ENCODE measurements at regions not wholly inside any gene's neighbourhood (a gene's known extent, or its start where the extent isn't known, plus 50 kb on each side); places are given as distances from the start of the nearest gene placed in this dataset.

DNA sequence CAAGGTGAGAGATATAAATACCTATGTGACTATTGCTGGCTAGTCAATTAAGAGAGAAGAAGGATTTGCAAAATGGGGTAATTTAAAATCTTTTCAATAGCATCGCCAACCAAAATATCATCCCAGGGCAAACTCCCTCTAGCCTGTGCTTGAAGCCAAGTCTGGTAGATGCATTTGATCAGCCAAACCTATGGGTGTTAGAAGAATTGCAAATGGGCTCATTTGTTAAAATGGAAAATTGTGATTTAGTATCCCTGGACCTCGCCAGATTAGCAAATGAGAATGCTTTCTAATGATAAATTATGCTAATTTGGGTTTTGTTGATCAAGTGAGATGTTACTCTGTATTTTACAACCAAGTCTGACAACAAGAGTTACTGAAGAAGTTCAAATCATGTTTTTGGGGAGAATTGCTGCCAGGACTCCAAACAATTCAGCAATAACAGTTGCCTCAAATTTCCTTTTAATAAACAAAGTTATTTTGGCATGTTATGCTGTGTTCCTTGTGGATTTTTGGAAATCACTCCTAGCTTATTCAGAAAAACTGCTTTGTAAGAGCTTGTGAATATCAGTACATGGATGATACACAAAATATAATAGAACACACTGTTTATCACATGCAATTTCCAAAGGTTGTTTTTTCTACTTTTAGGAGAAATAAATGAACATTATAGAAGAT lies 272.5 kb upstream of the PARD3B start:
- no peak for DNase-seq (ENCODE audit: low spot score)

DNA sequence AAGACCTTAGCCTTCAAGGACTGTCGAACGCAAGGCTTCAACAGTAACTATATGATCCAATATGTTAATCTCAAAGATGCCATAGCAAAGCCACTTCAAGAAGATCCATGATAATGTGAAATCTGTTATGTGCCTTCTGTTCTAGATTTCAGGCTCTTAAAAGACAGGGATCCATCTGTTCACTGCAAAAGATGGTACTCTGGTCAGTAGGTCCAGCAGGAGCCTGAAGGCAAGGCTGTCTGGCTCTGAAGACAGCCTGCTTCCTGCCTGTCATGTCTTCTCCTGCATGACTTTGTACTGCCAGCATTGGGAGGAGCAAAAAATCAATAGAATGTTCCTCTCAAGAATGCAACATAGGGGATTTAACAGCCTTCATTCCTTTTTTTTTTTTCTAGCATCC lies 270.8 kb upstream of the PARD3B start:
- no peak for DNase-seq (ENCODE audit: low spot score)

DNA sequence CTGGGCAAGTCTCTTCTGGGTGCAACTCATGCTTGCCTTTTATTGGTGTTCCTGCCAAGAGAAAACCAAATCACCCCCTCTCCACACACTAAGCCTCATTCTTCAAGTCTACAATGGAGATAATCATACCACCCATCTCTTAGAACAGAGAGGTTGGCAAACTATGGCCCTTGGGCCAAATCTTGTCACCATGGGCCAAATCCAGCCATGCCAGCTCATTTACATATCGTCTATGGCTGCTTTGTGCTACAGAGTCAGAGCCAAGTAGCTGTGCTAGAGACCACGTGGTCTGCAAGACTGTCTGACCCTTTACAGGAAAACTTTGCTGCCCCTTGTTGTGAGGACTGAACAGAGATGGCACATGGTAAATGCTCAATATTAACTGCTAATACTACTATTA lies 270.3 kb upstream of the PARD3B start:
- DNase-seq (ENCODE audit: low spot score) = peak; percentile 94

DNA sequence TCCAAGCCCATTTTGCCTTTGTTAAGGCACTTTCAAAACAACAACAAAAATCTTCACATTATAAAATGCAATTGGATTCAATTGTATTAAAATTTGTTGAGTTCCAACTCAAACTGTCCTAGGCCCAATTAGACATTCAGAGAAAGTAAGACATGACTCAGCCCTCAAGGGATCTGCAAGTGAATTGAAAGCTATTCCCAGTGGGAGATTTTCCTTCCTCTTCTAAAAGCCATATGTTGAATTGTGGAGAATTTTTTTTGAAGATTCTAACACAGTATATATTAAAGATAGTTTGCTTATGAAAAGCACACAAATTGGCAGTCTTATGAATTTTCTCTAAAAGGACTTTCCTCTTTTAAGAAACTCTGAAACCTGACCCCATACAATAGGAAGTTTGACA lies 268.0 kb upstream of the PARD3B start:
- DNase-seq (ENCODE audit: low spot score) = no peak

DNA sequence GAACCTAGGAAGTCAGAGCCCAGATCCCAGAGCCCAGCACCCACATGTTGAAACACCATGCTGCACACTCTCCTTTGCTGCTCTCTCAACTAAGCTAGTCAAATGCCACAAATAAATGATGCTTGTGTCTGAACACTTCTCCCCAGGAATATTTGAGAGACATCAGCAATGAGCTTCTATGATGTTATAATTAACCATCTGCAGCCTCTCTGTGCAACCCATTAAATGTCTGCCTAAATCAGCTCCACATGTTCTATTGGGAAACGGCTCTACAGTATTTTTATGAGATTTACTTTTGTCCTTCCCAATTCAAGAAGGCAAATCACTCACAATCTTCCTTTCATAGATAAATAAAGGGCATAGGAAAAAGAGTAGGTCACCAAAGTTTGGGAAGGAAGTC lies 266.8 kb upstream of the PARD3B start:
- DNase-seq (ENCODE audit: low spot score) = no peak

DNA sequence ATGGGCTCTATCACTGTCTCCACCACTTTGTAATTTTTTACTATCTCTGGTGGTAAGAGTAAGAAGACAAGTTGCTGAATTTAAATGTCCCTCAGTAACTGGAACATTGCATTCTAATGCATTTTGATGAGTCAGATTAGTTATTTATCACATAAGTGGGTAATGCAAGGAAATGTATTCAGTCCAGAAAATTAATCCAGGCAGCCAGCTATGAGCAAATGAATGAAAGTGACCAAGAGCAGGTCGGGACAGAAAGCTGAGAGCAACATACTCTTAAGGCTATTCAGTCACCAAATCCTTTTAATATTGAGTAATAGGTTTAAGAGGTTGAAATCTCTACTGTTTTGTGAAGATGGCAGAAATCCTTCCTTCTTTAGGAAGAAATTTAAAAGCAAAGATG lies 265.5 kb upstream of the PARD3B start:
- no peak for DNase-seq (ENCODE audit: low spot score)

DNA sequence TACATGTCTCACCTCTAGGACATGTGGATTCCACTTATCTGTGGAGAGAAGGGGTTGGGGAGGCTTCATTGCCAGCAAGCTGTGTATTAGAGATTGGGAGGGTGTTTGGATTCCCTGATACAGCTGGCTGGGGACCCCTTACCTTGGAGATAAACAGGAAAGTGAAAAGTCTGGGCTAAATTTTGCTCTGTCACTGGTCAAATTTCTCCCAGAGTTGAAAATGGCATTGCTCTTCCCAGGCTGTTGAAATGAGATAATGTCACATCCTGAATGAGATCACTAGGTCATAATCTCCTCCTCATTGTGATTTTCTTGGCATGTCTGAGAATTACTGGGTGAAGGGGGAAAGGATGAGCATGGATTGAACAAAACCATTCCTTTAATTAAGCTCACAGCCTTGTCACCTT lies 265.0 kb upstream of the PARD3B start:
- no peak for DNase-seq (ENCODE audit: low spot score)

DNA sequence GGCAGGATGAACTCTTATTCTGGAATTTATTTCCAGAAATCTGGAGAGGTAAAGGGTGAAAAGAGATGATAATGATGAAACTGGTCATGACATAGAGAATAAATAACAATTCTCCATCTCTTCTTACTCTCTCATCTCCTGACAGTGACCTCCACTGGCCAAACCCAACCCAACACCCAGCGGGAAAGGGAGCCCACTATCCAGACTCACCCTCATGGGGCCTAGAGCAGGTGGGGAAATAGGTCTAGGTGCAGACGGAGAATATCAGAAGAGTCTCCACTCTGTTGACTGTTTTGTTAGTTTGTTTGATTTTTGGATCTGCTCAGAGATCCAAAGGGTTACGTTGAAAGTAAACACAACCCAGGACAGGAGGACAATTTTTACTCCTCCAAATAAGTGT lies 263.2 kb upstream of the PARD3B start:
- no peak for DNase-seq (ENCODE audit: low spot score)

DNA sequence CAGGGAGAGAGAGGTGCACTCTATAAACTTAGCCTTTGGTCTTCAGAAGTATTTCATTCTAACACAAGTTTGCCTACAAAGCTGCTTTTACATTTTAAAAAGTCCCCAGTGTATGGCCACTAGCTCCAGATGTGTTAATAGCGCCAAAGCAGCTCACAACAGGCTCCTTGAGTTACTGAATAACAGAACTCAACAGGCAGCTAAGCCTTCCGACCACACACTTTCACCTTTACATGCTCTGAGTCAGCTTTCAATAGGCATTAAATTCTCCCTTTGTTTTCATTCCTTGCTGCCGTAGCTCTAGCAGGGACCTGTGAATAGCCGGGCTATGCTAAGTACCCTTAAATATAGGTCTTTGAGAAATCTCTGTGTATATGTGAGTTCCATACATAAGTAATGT lies 262.8 kb upstream of the PARD3B start:
- no peak for DNase-seq (ENCODE audit: low spot score)

DNA sequence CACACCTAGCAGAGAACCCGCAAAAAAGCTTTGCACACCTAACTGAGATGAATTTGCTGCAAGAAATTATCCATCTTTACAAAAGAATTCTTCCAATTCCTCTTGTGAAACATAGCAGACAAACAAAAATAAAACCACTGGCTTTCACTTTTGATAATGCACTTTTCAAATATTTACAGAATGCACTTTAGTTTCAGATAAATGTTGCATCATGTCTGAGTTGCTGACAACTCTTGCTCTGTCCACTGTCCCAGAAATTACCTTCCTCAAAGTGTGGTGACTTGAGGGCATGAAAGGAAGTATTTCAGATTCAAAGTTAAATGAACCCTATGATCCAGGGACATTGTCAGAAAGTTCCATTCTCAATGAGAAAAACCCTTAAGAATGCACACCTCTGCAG lies 256.2 kb upstream of the PARD3B start:
- no peak for DNase-seq (ENCODE audit: low spot score)

DNA sequence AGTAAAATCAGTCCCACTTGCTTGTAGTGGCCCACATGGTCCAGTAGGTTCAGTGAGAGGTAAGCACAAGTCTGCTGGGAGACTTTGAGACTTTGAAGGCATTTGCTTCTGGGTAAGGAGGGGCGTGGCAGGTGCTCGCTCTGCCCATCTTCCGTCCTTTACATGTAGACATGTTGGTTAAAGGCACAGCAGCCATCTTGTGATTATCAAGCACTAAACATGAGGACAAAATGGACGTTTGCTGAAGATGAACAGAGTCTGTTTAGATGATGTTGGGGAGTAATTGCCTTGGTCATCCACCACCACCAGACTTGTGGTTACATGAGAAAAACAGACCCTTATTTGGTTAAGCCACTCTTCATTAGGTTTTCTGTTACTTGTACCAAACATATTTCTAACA lies 252.8 kb upstream of the PARD3B start:
- no peak for DNase-seq (ENCODE audit: low spot score)

DNA sequence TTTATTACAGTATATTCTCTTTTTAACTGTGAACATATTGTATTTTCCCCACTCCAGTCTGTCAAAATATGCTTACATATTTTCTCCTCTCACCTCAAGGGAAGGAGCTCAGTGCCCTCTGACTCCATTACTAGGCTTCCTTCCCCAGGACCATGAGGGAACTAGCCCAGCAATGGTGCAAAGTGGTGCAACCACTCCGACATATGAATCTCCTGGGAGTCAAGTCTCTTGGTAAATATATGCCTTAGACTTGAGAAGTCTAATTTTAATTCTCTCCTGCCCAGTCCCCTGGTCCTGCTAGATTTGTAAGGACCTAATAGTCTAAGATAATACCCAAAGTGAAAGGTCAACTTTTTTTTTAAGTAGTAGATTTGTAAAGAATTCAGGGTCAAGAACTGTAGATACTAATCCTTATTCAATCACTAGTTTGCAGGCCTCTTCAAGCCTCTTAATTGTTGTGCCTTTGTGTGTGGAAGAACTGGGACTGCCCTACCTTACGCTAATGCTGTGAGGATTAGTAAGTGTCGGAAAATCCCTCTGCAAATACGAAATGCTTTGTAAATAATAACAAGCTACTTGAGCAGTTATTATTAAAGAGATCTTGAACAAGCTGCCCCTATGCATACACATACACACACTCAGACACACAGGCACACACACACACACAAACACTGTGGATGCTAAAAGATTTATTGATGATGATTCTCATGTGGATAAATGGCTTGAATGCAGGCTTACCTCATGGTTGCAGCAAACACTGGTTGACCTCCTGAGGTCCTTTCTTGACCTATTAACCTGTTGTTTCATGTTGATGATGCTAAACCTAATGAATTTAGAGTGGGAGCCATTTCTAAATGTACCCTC lies 251.2 kb upstream of the PARD3B start:
- no peak for DNase-seq (ENCODE audit: low spot score)

DNA sequence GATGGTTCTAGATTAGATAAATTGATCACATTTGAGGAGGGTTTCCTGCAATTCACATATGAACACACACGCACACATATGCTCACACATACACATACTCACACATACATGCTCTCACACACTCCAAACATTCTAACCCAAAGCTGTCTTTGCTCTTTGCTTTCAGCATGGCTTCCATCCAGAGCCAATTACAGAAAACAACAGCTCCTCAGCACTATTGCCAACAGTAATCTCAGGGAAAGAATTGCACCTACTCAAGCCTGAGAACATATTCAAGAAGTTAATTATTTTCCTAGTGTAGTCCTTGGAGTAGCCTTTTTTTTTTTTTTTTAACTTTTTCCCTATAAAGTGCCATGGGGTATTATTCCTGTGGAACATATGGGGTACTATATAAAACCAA lies 246.9 kb upstream of the PARD3B start:
- DNase-seq (ENCODE audit: low spot score) = no peak

DNA sequence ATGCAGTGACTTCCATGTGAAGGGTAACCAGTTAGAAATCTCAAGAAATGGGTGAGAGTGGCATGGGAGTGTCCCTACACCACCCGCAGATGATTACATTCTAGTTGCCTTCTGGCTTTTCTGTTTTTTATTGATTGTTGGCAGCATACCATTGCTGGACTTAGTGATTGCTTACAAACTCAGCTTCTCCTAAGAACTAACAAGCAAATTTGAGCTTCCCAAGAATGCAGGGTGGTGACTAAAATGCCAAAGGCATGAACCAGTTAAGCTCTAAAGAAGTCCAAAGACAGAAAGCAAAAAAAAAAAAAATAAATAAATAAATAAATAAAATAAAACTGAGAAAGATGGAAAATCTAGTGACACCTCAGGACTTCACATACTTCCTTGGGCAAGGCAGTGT lies 245.5 kb upstream of the PARD3B start:
- DNase-seq (ENCODE audit: low spot score) = no peak

DNA sequence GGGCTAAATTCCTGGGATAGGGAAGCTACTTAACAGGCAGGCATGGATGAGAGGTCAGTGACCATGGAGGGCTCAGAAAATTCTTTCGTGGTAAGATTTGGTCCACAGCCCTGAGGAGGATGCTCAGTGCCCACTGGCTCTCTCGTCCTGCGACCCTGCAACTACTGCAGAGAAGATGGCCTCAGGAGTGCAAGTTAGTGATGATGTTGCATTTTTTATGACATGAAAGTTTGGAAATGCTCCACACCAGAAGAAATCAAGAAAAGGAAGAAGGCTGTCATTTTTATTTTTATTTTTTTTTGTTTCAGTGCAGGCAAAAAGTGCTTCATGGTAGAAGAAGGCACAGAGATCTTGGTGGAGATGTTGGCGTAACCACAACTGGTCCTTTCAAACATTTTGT lies 238.6 kb upstream of the PARD3B start:
- no peak for DNase-seq (ENCODE audit: low spot score)

DNA sequence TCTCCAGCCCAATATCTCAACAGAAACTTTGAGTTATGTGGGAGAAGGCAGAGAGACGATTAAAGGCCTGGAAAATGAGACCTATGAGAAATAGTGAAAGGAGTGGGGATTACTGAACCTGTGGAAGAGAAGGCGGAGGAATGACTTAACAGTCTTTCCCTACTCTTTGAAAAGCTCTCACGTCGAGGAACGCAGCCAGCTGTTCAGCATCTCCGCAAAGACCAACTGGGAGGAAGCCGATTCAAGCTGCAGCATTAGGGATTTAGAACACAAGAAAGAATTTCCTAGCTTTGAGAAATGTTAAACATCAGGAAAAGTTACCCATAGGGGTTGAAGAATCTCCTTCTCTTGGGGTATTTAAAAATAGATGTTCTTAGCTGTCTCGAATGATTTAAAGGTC lies 233.2 kb upstream of the PARD3B start:
- DNase-seq (ENCODE audit: low spot score) = no peak

DNA sequence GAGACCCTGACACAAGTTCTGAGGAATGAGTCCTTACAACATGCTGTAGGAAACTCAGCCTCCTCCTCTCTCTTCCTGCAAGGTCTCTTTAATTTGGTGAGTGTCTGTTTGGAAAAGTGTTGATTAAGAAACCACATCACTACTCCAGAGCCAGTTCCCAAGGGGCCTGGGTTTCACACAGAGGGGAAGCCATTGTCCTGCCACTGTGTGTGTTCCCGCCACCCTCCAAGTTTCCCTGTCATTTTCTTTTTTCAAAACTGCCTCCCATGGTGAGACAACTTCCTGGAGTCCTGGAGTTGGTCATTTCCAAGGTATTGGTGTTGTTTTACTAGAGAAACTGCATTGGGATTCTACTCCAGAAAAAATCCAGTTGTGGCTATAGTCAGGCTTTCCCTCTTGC lies 232.0 kb upstream of the PARD3B start:
- DNase-seq (ENCODE audit: low spot score) = no peak

DNA sequence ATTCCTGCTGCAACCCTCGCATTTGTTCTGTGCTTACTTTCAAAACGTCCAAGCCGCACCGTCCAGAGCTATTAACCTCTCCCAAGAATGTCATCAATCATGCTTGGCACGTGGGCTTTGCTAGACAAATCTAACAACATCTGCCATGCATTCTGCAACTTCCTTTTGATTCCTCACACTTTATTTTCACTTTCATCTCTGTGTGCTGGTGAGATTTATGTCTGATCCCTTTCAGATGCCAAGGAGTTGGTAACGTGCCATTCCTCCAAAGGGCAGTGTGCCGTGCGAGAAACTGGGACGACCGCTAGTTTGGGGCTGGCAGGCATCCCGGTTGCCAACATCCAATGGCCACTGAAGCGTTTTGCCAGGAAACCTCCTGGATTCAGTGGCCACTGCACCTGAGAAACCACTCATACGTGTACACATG lies 230.0 kb upstream of the PARD3B start:
- peak; percentile 48 for DNase-seq (ENCODE audit: low spot score)

DNA sequence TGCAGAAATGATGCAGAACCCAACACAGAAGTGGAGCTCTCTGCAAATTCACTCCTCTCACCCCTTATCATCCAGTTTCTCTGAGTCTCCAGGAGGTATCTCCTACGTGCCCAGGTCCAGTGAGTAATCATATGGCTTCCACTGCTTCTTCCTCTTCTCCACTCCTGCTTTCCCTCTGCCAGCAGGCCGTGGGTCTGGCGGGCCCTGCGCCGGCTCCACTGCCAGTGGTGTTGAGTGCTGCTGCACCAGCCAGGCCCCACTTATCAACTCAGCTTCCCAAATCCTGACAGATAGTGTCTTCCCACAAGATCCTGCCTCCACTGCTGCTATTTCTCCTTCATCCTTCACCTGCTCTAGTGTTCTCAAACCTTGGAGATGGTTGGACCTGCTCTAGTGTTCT lies 227.6 kb upstream of the PARD3B start:
- no peak for DNase-seq (ENCODE audit: low spot score)

DNA sequence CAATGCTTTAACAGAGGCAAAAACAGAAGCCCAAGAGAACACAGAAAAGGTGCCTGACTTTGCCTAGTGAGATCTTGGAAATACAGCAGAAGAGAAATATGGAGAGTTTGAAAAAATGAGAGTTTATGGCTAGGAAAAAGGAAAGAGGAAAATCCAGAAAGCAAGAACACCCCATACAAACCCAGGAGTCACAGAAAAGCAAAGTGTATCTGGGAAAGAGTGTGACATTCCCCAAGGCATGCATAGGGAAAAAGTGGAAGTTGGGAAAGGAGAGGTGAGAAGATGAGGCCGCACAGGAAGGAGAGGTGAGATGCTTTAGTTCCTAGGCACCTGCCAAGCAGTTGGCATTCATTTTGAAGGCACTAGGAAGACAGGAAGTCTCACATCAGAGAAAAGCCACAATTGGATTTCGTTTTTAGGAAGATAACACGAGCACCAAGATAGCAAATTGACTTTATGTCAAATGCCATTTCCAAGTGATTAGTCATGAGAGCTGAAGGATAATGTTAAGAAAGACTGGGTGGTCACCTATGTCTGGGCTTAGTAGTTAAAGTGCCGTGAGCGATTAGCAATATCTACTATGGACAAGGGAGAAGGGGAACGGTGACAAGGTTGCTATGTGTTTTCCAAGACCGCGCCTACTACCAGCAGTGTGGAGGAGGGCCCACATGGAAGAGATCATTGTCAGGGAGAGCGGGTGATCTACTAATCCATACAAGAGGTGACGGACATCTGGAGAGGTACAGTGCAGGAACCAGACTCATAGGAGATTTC lies 224.1 kb upstream of the PARD3B start:
- DNase-seq (ENCODE audit: low spot score) = no peak

DNA sequence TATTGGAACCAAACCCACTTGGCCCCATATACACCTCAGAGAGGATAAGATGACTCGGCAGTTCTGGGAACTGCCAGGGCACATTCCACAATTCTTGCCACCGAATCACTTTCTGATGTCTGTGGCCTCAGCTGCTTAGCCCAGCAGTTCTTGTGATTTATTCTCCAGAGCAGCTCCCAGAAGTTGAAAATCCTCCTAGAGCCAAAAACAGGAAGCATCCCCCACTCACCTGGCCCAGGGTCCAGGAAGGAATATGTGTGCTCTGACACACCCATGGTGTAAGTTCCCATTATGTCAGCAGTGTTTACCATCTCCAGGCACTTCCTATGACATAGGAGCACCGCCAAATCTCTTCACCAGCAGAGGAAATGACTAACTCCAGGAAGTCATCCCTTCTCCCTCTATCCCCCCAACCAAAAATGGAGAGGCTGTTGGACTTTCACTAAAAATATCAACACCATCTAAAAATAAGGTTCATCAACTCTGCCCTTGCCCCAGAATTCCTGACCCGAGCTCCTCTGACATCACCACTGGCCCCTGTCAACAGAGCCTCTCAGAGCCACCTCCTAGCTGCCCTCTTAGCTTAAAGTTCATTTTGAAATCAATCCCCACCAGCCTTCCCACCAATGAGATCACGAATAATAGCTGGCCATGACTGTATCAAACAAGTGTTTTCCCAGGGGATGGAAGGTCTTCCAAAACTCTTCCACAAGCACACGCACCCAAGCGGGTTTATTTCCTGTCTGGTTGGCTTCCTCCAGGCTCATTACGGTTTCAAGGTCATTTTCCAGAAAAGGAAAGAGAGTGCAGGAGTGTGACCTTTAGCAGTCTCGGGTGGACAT lies 223.1 kb upstream of the PARD3B start:
- no peak for DNase-seq (ENCODE audit: low spot score)

DNA sequence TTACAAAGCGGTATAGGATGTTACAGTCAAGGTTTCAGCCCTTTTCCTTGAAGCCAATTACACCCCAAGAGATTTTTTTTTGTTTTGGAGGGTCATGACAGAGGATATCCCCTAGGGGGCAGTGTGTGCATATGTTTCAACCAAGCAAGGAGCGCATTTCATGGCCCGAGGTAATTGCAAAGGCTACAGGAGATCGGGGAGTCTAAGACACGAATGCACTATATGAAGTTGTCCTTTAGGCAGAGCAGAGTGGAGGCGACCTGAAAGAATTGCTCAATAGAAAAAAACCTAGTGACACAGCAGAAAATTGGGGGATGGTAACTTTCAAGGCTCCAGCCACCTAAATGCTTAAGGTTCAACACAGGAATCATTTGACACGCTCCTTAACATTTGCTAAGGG lies 219.8 kb upstream of the PARD3B start:
- peak; percentile 86 for DNase-seq (ENCODE audit: low spot score)
